ENCODE measurements at regions not wholly inside any gene's neighbourhood (a gene's known extent, or its start where the extent isn't known, plus 50 kb on each side); places are given as distances from the start of the nearest gene placed in this dataset.

DNA sequence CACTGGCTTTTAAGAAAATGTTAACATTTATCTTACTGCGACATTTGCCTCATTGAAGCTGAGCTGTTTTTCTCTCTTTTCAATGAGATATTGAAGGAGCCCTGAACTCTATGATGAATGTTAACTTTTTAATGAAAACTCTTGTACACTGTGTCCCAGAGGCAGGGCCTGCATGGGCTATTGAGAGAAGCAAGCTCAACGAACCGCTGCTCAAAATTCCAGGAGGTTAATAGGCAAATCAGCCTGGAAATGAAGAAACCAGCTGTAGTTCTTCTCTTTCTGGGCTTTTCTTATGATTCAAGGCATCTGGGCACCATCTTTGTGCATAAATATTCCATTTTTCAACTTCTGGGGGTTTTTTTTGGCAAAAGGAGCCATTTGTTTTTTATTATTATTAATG, 168.4 kb upstream of the NPVF start:
- TF ChIP-seq POLR2AphosphoS5 (IDR thresholded peaks at IDR 0.05), result no peak
- TF ChIP-seq CTCF (IDR thresholded peaks at IDR 0.05), result no peak

Measured in breast epithelium (tissue), 3 donors.